ENCODE measurements at regions not wholly inside any gene's neighbourhood (a gene's known extent, or its start where the extent isn't known, plus 50 kb on each side); places are given as distances from the start of the nearest gene placed in this dataset.

DNA sequence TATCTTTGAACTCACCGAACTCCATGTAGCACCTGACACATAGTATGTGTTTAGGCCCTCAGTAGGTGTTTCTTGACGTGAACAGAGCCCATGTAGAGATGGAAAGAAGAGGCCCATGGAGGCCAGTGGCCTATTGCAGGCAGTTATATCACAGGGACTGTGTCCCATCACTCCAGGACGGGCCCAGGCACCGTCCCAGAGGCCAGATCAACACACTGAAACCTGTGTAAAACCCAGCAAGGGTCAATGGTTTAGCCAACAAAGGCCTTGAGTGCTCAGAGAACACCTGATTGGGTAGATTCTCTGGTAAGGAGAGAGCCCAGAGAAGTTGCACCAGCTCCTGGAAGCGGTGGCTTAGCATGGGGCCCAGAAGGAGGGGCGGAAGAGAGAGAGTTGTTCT is 82.8 kb downstream of the INHBB start:
- Histone ChIP-seq H3K36me3 (no peaks in the 10 kb centered on the region), H3K27me3 (no peaks in the 10 kb centered on the region), H3K27ac (no peak overlapping the region), H3K9me3 (no peaks in the 10 kb centered on the region), H3K4me1 (no peaks in the 10 kb centered on the region), H3K4me3 (no peak overlapping the region)
- DNase-seq, result no peak
- intact Hi-C loops (cut with DNase I), result no loop called here
- ATAC-seq, result no peak
- 59% methylated on average over 4 of the region's 6 CpGs for WGBS (ENCODE audit: insufficient coverage, low coverage, low lambda C conversion rate, missing lambda C conversion rate)
- no peak for TF ChIP-seq CTCF (IDR thresholded peaks at IDR 0.05)
- no peak for TF ChIP-seq POLR2A (IDR thresholded peaks at IDR 0.05)

DNA sequence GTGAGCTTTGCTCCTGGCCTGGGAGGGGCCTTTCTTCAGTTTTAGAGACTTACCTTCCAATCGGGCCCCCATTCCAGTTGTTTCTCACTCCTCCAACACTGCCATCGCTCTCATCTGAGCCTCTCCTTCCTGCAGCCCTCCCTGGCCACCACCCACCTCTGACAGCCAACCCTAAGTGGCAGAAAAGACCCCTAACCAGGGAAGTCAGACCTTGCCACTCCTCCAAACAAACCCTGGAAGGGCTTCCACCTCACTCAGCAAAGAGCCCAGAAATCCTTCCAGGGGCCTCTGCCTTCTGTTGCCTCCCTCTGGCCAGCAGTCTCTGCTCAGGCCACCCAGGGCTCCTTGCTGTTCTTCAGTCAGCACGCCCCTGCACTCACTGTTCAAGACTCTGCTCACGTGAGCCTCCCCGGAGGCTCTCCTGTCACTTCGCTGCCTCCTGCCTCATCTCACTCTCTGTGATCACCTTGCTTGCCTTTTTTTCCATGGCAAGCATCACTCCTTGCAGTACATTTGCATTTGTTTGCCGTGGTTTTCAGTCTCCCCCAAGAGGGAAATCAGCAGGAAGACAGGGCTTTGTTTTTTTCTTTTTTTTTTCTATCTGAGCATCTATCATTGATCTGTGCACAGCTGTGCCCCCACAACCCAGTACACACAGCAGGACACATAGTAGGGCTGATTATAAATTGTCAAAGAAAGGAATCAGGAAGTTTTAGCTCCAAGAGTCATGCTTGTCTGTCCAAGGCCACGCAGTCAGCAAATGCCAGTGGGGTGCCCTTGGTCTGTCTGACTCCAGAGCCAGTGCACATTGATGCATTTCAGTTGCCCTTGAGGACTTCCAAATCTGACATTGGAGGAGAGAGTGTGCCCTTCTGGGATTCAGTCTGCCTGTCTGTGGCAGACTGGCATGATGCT is 83.9 kb downstream of the INHBB start:
- ATAC-seq, result no peak

GRCh38 chr2:120430501-120430830 is 84.5 kb downstream of the INHBB start:
- H3K9me3 ChIP-seq, result no peaks in the 10 kb centered on the region
- H3K4me1 ChIP-seq, result no peaks in the 10 kb centered on the region
- no peak for ATAC-seq
- no peaks in the 10 kb centered on the region for H3K36me3 ChIP-seq
- H3K27ac ChIP-seq, result no peak overlapping the region
- no peak for DNase-seq
- intact Hi-C loops (cut with DNase I), result loop anchor here (10.0 kb wide), 2 partner anchors 76 to 244 kb away; no protein-coding TSS in a partner anchor
- H3K27me3 ChIP-seq, result no peaks in the 10 kb centered on the region
- 80% methylated on average over 1 of the region's 5 CpGs for WGBS (ENCODE audit: insufficient coverage, low coverage, low lambda C conversion rate, missing lambda C conversion rate)
- TF ChIP-seq CTCF (IDR thresholded peaks at IDR 0.05), result no peak
- no peak for TF ChIP-seq POLR2A (IDR thresholded peaks at IDR 0.05)
- H3K4me3 ChIP-seq, result no peak overlapping the region

More for the DNA sequence above, 83.9 kb downstream of the INHBB start:
- intact Hi-C loops (cut with DNase I), result loop anchor here (10.0 kb wide), 2 partner anchors 75 to 245 kb away; no protein-coding TSS in a partner anchor
- DNase-seq, result no peak
- Histone ChIP-seq H3K9me3 (no peaks in the 10 kb centered on the region), H3K4me3 (no peak overlapping the region), H3K4me1 (no peaks in the 10 kb centered on the region), H3K27ac (no peak overlapping the region), H3K36me3 (no peaks in the 10 kb centered on the region), H3K27me3 (no peaks in the 10 kb centered on the region)
- TF ChIP-seq POLR2A (IDR thresholded peaks at IDR 0.05), result no peak
- no peak for TF ChIP-seq CTCF (IDR thresholded peaks at IDR 0.05)
- 91% methylated on average over 6 of the region's 8 CpGs for WGBS (ENCODE audit: insufficient coverage, low coverage, low lambda C conversion rate, missing lambda C conversion rate)

- WGBS (ENCODE audit: insufficient coverage, low coverage, low lambda C conversion rate, missing lambda C conversion rate), result 71% methylated on average over 5 of the region's 6 CpGs
- H3K4me1 ChIP-seq, result no peaks in the 10 kb centered on the region
- no peaks in the 10 kb centered on the region for H3K36me3 ChIP-seq
- no peak for ATAC-seq
- no peak overlapping the region for H3K27ac ChIP-seq
- no peak overlapping the region for H3K4me3 ChIP-seq
- intact Hi-C loops (cut with DNase I), result loop anchor here (10.0 kb wide), 2 partner anchors 76 to 244 kb away; no protein-coding TSS in a partner anchor
- no peaks in the 10 kb centered on the region for H3K9me3 ChIP-seq
- TF ChIP-seq CTCF (IDR thresholded peaks at IDR 0.05) (no peak), POLR2A (IDR thresholded peaks at IDR 0.05) (no peak)
- DNase-seq, result peak in 1 of 3 donors; percentile 23
- H3K27me3 ChIP-seq, result no peaks in the 10 kb centered on the region
These were observed 85.0 kb downstream of the INHBB start for GRCh38 chr2:120430957-120431356.
